ENCODE measurements at regions not wholly inside any gene's neighbourhood (a gene's known extent, or its start where the extent isn't known, plus 50 kb on each side); places are given as distances from the start of the nearest gene placed in this dataset.
"Not testable (repeated sequence)": the region's sequence is repeated elsewhere in the genome, so short reads cannot be mapped to it uniquely, and the experiment has no call there.

DNA sequence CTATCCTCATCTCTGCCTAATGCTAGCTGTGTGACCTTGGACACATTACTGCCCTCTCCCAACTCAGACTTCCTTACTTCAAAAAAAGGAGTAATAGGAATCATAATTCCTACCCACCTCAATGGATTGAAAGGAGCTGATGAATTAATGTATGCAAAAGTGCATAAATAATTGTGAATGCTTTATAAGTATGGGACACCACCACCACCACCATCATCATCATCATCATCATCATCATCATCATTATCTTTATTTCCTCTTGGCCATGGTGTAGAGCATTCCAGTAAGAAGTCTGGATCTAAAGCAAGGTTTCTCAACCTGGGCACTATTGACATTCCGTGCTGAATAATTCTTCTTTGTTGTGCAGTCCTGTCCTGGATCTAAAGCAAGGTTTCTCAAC, 282.5 kb downstream of the MEX3B start:
- DNase-seq: no peak

DNA sequence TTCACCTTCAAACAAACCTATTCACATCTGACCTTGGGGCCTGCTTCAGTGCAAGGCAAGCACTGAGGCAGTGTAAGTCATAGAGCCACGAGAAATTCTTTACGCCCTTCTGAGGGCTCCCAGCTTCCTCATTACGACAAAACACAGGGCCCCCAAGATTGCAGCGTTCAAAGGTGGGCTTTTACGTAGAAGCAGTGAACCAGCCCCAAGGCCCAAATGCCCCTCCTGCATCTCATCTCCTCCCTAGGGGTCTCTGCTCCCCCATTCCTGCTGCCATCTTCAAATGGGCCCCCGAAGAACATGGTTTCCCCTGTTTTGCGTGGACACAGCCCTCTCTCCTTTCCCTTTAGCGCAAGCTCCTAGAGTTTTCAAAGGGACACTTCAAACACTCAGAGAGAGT, 285.1 kb downstream of the MEX3B start:
- no peak for DNase-seq

DNA sequence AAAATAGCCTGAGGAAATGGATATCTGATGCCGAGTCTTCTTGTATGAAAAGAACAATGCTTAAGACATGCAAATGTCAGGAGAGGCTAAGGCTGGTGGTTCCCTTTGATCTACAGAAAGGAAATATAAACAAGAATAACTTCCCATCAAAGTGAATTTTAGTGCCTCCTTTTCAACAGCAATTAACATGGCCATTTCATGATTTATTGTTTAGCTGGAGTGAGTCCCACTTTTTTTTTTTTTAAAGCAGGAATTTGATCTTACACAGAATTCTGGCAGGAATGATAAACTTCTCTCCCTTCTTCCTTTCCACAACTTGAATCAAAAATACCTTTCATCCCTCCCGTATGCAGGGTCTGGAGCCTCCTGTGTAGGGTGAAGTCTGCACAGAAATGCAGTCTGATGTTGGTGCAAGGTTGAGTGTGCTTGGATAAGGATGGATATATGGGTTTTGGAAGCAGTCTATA, 287.0 kb downstream of the MEX3B start:
- DNase-seq: no peak

DNA sequence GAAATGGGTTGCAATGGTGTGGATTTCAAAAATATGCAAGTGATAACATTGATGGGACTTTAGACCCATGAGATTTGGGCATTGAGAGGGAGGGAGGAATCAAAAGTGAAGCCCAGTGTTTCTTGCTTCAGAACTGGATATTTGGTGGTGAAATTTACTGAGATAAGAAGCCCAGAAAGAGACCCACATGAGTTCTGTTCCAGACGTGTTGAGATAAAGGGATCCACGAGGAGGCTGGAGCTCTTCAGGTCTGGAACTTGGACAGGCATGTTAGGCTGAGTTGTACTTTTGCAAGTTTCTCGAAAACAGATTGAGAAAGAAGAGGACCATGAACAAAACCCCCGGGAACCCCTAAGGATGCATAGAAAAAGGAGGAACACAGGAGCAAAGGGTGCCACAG, 290.2 kb downstream of the MEX3B start:
- no peak for DNase-seq

DNA sequence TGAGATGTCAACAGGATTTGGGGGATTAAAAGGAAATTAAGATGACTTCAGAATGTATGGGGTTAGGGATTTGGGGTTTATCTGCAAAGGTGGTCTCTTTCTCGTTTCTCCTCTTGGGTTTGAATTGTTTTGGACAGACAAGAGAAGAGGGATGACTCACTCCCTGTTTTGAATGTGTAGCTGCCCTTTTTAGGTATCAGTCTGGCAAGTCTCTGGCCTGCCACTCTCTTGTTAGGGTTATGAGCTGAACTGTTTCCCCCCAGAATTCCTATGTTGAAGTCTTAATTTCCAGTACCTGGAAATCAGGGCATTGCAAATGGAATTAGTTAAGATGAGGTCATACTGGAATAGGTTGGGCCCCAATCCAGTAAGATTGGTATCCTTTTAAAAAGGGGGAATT, 291.7 kb downstream of the MEX3B start:
- no peak for DNase-seq

DNA sequence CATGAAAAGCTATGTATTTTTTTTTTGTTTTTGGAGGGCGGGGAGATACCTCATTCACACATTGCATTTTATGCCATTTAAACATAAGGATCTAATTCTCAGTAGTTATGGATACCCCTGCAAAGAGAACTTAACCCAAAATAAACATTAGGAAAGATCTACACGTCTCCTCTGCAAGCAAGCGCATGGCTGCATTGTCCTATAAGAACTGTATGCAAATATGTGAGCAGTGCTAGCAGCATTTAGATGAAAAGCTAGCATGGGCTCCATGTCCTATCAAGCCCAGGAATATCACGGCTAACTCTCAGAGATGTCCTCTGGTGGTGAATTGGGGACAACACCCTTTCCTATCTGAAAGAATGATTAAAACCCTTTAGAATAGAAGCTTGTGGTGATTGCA, 292.8 kb downstream of the MEX3B start:
- DNase-seq: no peak

DNA sequence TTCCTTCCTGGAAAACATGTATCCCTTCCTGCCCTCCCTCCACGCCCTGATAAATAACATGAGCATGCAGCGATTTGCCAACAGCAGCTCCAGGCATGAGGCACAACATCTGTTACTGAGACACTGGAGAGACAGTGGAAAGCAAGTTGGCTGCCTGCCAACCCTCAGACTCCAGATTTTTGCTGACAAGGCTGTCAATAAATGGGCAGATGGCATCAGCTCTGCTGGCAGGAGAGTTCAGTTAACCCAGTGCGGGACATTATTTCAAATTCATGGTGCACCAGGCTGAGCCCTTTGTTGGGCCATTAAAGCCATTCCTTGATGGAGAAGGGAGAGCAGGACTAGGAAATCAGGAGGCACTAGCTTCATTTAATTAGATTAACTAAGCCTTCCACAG, 293.3 kb downstream of the MEX3B start:
- DNase-seq: no peak

DNA sequence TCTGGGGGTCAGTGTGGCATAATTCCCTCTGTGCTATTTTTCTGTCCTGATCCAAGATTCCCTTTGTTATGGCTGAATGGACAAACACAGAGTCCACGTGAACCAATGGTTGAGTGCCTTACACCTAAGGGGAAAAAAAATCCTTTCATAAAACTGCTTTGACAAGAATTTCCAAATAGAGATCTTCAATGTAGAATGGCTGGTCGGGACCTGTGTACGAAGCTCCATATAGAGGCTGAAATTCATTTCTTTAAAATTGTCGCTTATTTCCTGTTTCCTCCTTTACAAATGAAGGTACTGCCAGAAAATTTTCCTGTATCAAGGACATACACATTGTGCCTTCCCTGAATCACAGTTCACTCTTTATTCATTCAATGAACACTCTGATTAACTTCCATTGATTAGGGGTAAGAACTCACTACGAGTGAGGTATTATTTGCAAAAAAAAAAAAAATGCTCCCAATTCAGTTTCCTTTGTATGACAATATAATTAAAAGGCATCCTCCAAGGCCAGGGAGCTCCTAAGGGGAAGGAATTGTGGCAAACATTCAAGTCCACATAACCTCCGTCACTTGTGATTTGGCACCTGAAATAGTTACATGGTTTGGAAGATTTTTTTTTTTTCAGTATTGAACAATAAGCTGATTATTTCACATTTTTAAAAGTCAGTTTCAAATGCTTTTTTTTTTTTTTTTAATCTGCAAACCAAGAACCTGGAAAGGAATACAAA, 293.8 kb downstream of the MEX3B start:
- DNase-seq: no peak

DNA sequence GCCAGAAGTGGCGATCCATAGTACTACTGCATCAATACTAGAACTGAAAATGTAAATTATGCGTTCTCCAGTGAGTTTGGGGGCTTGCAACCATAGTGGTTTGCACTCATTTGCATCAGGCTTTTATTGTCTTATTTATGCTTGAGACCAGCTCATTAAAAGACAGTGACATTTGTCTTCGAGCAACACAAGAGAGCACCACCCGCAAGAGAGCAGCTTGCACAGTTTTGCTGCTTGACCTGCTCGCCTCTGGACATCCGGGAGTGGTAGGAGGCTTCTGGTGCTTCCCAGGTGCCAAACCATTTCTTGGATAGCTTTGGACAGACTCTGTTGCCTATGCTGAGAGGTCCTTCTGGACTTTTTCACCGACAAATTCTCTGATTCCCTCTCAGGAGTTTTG, 294.6 kb downstream of the MEX3B start:
- no peak for DNase-seq

DNA sequence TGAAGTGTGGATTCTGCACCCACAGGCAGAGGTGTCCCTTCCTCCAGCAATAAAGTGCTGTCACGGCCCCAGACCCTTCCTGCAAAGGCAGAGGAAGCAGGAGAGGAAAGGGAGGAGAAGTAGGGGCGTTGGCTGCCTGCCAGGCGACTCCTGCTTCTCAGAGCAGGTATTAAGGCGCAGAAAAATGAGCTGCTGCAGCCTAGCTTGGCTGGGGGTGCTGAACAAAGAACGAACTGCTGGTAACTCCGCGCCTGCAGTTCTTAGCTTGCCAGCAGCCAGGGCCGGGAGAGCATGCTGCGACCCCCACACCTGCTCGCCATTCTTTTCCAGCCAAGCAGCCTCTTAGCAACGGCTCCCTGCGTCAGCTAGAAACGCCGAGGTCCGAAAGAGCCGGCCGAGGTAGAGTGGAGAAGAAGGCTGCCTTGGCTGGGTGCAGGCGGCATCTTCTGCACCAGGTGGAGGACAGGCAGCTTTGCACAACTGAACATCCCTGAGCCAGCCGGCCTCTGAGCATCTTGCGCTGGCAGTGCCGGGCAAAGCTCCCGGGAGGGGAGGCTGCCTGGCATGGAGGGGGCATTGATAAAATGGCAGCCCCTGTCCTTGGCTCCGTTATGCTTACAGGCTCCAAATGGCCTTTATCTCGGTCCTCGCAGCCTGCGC, 296.0 kb downstream of the MEX3B start:
- no peak for DNase-seq

DNA sequence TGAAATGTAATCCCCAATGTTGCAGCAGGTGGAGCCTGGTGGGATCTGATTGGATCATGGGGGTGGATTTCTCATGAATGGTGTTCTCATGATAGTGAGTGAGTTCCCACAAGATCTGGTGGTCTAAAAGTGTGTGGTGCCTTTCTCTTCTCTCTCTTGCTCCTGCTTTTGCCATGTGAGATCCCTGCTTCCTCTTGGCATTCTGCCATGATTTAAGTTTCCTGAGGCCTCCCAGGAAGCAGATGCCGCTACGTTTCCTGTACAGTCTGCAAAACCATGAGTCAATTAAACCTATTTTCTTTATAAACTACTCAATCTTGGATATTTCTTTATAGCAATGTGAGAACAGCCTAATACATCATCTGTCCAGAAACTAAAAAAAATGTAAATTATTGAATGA, 298.3 kb downstream of the MEX3B start:
- DNase-seq: no peak

DNA sequence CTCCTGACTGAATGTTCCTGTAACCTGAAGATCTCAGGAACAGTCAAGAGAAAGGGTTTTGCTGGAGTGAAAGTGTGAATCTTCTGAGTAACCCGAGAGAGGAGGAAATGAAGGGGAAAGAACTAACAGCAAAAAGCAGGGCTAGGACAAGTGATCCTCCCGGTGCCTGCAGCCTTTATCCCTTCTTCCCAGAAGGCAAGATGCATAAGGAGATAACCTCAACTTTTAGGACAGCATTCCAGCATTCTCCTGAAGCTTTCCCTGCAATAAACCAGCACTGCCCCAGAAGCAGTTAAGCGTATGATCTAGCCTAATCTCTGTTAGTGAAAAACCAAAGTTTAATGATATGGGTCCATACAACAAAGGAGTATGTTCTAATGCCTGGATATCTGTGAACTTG, 298.8 kb downstream of the MEX3B start:
- DNase-seq: no peak

DNA sequence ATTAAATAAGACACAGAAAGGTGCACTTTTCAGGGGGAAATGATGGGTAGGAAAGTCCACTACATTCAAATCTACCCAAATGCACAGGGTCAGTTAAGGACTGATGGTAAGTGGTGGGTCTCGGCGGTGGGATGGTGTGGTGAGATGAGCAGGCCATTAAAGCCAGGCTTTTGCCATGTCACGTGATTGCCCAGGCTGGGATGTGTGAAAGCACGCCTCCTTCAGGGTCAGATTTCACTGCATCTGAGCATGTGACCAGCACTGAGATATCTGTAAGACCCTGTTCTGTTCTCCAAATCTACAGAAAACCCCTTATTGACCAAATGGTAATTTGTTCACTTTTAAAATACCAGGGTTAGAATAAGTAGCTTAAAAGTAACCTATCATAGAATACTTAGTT, 301.5 kb downstream of the MEX3B start:
- DNase-seq: no peak

DNA sequence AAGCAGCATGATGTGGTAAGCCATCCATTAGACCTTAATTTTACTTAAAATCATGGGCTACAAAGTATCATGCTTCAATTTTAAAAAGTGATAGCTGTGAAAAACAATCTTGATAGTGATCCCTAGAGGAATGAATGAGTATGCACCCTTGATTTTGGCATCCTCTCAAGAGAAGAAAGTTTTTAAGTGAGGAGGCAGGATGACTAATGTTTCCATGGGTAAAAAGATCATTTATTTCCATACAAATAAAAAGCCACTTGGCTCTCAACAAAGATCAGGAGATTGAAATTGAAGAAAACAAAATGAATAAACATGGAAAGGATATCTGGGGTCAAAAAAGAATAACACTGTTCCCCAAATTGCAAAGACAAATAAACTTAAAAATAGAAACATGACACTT, 305.4 kb downstream of the MEX3B start:
- no peak for DNase-seq

DNA sequence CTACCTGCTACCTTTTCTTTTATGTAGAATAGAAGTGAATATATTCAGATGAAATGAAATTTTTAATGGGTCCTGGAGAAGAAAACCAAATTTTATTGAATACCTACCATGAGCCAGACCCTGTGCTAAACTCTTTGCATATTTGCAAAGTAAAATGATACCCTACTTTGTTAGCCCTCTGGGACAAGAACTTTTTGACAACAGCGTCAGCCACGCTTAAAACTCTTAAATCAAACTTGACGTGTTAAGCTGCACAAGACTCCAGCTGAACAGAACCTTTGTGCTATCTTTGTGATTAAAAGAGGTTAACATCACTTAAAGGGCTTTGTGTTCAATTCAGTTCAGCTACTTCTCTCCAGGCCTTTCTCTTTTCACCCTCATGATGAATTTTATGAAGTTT, 316.5 kb downstream of the MEX3B start:
- no peak for DNase-seq

DNA sequence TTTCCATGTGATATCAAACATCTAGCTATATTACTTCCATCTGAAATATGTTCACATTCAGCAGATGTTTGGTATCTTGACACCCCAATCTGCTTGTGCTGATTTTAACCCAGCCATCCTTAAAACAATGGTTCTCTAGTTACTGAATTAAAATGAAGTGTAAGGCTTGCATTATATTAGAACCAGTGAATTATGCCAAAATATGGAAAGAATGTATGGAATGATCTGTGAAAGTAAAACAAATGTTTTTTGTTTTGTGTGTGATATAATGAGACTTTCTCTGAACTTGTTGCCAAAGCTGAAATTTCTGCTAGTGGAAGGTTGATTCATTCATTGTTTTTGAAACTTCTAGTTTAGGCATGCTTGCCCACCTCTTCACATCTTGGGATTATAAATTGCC, 317.1 kb downstream of the MEX3B start:
- no peak for DNase-seq

DNA sequence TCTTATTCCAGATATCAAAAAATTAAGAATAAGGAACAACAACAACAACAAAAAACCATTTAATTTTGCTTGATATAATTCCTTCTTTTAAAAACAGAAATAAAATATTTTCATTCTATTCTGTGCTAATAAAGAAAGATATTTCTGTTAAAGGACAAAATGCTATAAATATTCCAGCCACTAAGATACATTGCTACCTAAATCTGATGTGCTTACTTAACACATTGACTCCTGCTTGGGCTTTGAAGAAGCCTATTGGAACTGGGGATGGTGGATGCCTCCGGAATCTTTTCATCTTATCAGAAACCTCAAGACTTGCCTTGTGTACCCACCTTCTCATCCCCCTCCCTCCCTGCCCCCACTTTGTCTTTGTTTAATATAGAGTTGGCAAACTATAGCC, 320.2 kb downstream of the MEX3B start:
- no peak for DNase-seq

DNA sequence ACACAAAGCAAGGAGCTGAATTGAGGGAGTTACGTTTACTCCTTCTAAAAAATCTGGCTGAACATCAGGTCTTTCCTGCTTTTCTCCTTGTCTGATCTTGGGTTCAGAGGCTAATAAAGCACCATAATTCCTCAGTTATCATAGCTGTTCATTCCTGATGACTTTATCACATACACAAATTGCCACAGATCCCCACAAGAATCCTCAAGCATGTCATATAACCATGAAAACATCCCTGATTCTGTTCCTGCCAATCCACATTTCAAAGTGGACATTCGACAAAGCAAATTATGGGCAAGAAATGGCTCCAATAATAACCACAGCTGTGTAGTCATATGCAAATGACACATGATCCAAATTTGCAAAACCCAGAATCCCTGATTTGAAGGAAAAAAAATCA, 321.3 kb downstream of the MEX3B start:
- DNase-seq: no peak

DNA sequence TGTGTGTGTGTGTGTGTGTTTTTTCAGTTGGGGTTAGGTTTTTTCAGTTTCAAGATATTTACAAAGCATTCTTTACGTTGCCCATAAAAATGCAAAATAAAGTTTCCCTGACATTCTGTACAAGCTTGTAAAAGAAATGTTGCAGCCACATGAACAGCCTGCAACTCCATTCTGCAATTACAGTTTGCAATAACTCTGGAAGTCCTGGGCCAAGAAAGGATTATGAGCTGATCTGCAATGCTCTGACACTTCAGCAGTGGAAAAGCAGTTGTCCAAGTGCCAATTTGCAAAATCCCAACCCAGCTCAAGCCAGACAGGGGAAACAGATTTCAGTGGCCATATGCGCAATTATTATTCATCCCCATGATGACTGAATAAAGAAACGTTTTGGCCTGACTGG, 322.1 kb downstream of the MEX3B start:
- no peak for DNase-seq

DNA sequence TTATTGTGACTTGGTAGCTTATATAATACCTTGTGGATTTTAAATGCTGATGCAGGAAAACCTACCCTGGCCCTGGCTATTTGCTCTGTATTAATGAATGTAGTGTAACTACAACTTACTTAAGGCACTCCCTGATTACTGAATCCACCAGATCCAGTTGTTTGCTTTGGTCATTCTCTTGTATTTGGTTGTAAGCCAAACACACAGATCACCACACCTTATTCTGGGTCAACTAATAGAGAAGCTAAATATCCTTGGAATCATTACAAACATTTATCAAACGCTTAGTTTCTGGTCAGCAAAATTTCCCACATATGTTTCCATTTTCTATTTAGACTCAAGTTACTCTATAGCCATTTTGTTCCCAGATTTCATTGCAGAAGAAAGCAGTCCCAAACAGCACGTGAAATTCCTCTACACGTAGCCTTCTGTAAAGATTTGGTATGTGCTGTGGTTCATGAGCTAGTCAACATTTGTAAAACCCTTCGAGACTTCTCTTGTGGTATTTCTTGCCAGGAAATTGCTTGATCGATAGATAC, 322.6 kb downstream of the MEX3B start:
- no peak for DNase-seq

DNA sequence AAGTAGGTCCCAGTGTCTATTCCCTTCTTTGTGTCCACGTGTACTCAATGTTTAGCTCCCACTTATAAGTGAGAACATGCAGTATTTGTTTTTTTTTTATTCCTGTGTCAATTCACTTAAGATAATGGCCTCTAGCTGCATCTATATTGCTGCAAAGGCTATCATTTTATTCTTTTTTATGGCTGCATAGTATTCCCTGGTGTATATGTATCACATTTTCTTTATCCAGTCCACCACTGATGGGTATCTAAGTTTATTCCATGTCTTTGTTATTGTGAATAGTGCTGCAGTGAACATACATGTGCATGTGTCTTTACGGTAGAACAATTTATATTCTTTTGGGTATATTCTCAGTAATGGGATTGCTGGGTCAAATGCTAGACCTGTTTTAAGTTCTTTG, 329.4 kb downstream of the MEX3B start:
- not testable (repeated sequence) for DNase-seq

DNA sequence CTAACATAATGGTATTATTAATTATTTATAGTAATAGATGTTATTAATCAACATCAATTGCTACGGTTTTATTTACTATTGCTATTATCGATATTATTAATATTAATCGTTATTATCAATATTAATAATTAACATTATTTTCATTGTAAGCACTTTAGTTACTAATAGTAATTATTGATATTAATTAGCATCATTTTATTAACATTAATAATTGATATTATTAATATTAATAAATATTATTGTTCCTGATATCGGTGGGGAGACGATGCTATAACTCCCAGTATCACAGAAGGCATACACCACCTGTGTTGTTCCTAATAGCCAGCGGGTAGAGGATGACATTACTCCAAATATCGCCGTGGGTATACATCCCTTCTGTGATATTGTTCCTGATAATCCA, 335.5 kb downstream of the MEX3B start:
- DNase-seq: no peak

DNA sequence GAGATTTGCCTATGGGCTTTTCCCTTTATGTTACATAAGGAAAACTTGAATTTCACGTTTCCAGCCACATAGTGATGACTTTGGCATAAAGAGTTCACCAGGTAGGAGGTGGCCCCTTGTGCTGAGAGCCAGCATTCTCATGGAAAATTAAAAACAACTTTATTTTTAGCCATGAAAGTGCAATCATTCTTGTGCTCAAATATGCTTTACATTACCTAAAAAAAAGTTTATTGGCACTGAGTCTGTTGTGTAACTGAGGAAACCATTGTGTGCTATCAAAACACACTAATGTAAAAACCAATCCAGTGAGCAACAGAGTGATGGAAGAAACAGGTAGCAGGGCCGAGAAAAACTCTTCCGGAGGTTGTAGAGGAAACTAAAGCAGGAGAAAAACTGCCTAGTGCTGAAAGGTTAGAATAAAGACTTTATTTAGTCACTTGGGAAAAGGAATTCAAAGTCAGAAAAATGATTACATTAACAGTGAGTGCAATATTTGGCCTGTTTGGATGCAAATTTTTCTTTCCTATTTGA, 332.9 kb upstream of the TMC3 start:
- not testable (repeated sequence) for DNase-seq

DNA sequence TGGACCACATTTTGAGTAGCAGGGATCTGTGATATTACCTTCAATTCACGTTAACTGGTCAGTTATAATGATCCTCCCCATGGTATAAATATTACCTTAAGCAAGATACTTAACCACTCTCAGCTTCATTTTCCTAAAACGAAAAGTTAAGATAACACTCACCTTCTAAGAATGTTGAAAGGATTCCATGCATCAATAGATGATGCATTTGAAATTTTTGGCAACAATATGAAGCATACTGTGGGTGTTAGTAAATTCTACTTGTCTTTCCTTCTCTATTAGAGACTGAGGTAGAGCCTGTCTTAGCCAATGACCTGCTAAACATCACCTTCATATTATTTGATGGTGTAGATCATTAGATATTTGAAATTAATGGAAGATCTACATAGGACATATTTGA, 331.7 kb upstream of the TMC3 start:
- not testable (repeated sequence) for DNase-seq

All from CD4-positive, alpha-beta T cell treated with Interleukin-21 for 1 hour (primary cell).